Hematopoietic multipotent progenitor cell treated with erythropoietin and hydrocortisone succinate and interleukin-3 and kit ligand, for 8 days (in vitro differentiated cells): ENCODE measurements at regions not wholly inside any gene's neighbourhood (a gene's known extent, or its start where the extent isn't known, plus 50 kb on each side); places are given as distances from the start of the nearest gene placed in this dataset.
A peak's percentile ranks its signal among the peaks of the same experiment; 100 is the strongest.

ENCODE experiments used
- DNase-seq: peaks from one replicate; pipeline ENCODE4 v3.0.0-alpha.2; 2015

DNA sequence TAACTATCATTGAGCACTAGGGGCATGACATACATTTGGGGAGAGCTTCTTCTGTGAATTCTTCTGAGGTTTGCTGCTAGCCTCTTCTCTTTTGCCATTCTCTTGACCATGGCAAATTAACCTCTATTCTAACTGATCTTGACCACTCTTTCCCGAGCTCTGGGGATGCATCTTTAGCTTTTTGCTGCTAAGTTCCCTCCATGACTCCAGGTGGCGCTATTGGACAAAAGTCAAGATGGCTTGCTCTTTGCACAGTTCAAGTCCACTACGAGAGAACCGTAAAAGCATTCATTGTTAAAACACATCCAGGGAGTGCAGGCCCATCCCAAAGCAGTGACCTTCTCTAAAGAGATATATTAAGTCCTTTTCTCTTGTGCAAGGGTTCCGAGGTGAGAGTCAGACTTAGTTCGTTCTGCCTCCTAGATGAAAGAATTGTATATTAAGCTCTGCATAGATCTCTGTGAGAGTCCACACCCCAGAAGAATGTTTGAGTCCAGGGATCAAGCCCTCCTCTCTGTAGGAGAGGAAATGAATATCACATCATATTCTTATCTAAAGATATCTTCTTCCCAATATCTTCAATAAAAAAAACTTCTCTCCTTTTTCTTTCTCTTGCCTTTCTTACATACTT, 1152.9 kb upstream of the CDH6 start:
- peak; percentile 63 for DNase-seq

DNA sequence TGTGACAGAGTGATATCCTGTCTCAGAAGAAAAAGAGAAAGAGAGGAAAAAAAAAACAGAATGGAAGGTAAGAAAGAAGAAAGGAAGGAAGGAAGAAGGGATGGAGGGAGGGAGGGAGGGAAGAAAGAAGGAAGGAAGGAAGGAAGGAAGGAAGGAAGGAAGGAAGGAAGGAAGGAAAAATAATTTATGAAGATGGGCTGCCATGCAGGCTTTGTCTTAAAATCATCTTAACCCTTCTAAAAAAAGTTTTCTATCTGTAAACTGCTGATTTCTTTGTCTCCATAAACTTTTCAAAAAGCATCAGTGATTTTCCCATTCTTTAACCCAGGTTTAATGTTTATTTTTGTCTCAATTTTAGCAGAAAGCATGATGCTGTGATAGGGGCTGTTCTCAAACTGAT, 1154.1 kb upstream of the CDH6 start:
- no peak for DNase-seq

DNA sequence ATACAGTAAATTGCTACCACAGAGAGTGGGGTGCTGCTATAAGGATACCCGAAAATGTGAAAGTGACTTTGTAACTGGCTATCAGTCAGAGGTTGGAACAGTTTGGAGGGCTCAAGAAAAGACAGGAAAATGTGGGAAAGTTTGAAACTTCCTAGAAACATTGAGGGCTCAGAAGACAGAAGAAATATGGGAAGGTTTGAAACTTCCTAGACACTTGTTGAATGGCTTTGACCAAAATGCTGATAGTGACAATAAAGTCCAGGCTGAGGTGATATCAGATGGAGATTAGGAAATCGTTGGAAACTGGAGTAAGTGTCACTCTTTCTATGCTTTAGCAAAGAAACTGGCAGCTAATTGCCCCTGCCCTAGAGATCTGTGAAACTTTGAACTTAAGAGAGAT, 1158.6 kb upstream of the CDH6 start:
- DNase-seq, result no peak

DNA sequence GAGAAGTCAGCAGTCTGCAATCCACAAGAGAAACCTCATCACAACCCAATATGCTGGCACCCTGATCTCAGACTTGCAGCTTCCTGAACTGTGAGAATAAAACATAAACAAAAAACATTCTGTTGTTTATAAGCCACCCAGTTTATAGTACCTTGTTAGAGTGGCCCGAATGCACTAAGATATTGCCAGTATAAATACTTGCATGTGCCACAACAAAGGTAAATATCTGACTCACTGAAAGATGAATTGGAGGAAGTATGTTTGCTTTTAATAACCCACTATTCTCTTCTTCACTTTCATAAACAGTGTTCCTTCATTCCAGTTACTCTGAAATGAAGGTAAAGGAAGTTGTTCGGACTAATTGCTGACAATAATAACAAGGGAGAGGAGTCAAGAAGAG, 1163.4 kb upstream of the CDH6 start:
- no peak for DNase-seq

- DNase-seq, result no peak
Observed at GRCh38 chr5:30001826-30002225, 1191.7 kb upstream of the CDH6 start.

GRCh38 chr5:30000231-30000630, 1193.3 kb upstream of the CDH6 start:
- DNase-seq, result no peak

- DNase-seq, result no peak
Observed at GRCh38 chr5:29995154-29995553, 1198.3 kb upstream of the CDH6 start.

DNA sequence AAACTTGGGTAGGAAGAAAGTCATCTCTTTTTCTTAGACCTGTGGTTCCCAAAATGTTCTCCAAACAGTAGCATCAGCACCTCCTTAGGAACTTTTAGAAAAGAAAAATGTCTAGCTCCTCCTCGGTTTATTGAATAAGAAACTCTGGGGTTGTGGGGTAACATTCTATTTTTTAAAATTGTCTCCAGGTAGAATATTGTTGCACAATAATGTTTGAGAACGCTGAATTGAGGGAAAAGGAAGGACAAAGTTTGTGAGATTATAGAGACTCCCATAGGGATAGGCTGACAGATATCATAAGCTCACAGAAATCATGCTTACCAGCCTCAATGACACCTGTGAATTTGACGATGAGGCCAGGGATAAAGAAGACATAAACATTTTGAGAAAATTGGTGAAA, 1199.0 kb upstream of the CDH6 start:
- no peak for DNase-seq

GRCh38 chr5:29993286-29993685, 1200.2 kb upstream of the CDH6 start:
- DNase-seq, result peak; percentile 77

DNA sequence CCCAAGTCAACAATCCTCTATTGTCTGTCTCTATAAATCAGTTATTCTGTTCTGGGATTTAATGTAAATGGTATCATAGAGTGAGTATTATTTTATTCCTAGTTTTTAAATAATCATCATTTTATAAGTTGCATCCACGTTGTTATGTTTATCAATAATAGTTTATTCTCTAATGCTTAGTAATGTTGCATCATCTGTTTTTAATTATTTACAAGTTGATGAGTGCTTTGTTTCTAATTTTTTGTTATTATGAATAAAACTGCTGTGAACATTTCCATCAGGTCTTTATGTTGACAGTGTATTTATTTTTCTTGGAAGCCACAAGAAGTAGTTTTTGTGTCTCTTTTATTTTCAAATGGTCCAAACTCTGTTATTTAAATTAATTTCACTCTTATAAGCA, 1201.2 kb upstream of the CDH6 start:
- no peak for DNase-seq

DNA sequence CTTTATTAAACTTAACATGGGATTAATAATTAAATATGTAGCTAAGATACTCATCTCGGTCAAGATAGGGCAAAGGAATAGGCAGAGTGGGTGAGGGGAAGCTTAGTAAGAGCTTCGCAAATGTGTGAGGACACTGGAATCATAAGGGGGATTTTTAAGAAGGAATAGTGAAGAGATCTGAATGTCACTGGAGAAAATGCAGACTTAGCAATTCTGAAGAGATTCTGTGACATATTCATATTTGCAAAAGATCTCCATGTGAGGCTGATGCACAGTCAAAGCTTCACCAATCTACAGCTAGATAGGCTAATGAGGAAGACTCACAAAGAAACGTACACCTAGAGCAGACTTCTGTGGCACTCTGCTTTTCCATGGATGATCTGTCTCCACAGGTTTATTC, 1202.8 kb upstream of the CDH6 start:
- no peak for DNase-seq

DNA sequence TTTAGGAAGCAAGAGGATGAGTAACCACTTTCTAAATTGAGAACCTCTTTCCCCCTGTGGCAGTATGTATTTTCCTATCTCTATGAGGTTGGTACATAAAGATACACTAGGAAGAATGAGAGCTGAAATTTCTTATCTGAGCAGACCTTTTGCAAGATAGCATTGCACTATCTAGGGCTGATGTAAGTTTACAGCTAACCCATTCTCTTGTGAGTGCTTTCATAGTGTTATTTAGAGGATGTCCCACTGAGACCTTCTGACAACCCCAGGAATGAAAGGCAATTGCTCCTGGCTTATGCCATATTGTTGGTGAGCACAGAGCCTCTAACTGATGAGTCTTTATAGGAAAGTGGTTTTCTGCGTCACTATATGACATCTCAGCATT, 1209.3 kb upstream of the CDH6 start:
- peak; percentile 78 for DNase-seq

GRCh38 chr5:29983528-29984155, 1209.8 kb upstream of the CDH6 start:
- no peak for DNase-seq

DNA sequence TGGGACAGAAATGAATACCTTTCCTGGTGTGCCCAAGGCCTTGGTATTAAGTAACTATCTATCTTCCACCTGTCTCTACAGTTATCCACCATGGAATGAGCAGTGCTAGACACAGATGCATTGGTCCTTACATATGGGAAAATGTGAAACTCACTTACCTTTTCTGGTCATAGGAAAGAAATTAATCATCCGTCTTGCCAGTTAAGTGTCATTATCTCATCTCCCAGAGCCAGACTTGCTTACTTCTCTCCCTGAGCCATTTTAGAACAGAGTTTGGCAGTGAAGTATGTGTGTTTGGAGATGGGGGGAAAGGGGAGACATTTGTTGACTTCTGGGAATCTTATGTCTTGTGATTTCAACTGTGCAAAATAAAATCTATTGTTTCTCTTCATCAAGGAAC, 1211.0 kb upstream of the CDH6 start:
- peak; percentile 55 for DNase-seq

- DNase-seq, result peak; percentile 82
Observed at GRCh38 chr5:29972597-29972996, 1220.9 kb upstream of the CDH6 start.

DNA sequence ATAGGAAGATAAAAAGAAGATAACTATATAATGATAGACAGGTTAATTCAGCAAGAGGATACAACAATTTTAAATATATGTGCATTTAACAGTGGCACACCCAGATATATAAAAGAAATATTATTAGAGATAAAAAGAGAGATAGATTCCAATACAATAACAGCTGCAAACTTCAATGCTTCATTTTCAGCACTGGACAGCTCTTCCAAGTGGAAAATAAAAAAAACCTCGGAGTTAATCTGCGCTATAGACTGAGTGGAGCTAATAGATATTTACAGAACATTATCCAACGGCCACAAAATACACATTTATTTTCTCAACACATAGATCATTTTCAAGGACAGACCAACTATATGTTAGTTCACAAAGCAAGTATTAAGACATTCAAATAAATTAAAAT, 1229.5 kb upstream of the CDH6 start:
- no peak for DNase-seq

DNA sequence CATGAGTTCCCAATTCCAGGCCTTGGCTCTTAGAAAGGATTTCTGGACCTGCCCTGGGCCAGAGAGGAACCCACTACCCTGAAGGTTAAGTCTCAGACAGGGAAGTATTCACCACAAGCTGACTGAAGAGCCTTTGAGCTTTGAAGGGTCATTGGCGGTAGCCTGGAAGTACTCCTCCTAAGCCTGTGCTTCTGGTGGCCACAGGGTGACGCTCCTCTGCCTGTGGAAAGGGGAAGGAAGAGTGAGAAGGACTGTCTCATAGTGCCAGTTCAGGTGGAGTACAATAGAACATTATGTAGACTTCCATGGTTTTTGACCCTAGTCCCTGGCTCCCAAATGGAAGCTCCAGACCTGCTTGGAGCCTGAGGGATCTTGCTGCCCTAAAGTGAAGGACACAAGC, 1233.2 kb upstream of the CDH6 start:
- DNase-seq, result no peak

- no peak for DNase-seq
Observed at GRCh38 chr5:29950416-29951145, 1242.9 kb upstream of the CDH6 start.

DNA sequence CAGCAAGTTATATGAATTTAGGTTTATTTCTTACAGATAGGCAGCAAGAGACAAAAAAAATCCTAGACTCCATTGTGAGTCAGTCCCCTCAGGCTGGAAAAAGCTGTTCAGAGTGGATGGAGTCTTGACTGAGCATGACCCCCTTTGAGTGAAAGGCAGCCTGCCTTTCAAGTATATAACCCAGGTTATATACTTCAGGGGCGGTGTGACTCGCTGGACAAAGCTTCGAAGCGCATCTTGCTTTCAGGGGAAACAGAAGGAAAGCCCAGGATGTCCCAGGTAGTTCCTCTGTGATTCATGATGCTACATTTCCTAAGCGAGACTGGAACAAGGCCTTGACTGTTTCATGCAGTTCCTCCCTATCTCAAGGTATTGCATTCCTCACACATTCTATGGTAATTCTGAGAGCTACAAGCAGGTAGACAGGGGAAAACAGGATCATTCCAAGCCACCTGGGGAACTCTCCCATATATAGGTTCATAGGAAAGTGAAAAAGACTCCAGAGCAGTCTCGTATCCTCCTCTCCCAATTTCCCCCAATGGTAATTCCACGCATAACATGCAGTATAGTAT, 1244.1 kb upstream of the CDH6 start:
- DNase-seq, result no peak

GRCh38 chr5:29944327-29944726, 1249.2 kb upstream of the CDH6 start:
- DNase-seq, result no peak

DNA sequence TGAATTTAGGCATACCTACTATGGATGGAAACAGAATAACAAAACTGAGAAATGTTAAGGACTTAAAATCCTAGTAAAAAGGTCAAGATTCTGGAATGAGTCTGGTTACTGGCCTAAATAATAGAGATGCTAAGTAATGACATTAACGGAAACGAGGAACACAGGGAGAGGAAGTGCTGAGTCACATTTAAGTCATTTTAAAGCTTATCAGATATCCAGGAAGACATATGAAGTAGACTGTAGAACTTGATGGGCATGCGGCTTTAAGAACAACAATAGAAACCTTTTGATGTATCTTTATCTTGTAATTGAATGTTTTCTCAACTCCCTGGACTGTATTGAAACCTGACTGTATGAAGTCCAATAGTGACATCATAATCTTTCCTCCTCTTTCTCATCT, 1251.4 kb upstream of the CDH6 start:
- peak; percentile 50 for DNase-seq

DNA sequence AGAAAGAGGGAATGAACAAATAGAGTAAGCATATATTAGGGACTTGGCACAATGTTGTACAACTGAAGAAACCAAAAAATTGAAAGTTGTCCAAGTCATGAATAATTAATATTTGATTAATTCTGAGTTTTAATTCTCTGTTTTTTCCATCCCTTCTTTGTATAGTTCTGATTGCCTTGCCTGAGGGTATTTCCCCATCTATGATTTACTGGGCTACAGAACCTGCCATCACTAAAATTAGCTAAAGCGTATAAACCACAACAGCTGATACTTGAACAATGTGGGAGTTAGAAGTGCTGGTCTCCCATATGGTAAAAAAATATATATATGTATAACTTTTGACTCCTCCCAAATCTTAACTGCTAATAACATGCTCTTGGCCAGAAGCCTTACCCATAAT, 1253.5 kb upstream of the CDH6 start:
- no peak for DNase-seq

GRCh38 chr5:29935371-29935770, 1258.1 kb upstream of the CDH6 start:
- no peak for DNase-seq

DNA sequence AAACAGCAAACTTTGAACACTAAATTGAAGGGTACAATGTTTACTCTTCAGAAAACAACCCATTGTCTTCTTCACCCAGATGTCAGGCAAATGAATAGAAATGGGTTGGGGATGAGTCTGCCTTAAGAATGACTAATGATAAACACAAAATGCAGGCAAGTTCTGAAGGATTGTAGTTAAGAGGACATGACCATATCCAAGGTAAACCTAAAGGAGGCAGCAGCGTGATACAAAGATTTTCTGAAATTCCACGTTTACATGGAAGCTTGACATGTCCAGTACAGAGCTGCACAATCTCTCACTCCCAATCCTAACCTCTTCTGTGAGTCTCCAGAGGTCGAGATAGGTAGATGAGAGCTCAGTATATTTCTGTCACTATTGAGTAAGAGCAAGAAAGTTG, 1263.2 kb upstream of the CDH6 start:
- DNase-seq, result peak; percentile 19
